KMS-11 (cell line): ENCODE measurements at regions not wholly inside any gene's neighbourhood (a gene's known extent, or its start where the extent isn't known, plus 50 kb on each side); places are given as distances from the start of the nearest gene placed in this dataset.

ENCODE experiments used
- H2AFZ ChIP-seq: fragments of 200-600 bp; sonication (generic); 2 replicates; pipeline ENCODE4 v1.6.1; 2016; ENCODE audit warnings: antibody characterized with exemption, mixed run types, low read depth
- H3K27ac ChIP-seq: fragments of 200-600 bp; sonication (generic); 2 replicates; pipeline ENCODE4 v1.6.1; 2016; ENCODE audit warnings: mild to moderate bottlenecking, mixed run types
- H3K27me3 ChIP-seq: fragments of 200-600 bp; sonication (generic); 2 replicates; pipeline ENCODE4 v1.6.1; 2017; ENCODE audit warnings: mild to moderate bottlenecking, low read depth, mixed run types, moderate library complexity; ENCODE audit not compliant: insufficient read depth
- H3K36me3 ChIP-seq: fragments of 200-600 bp; sonication (generic); 2 replicates; pipeline ENCODE4 v1.6.1; 2017; ENCODE audit warnings: mild to moderate bottlenecking, mixed run types; ENCODE audit not compliant: insufficient read depth
- H3K4me1 ChIP-seq: fragments of 200-600 bp; sonication (generic); 2 replicates; pipeline ENCODE4 v1.6.1; 2016; ENCODE audit warnings: mild to moderate bottlenecking, low read depth, mixed run types; ENCODE audit not compliant: poor library complexity, severe bottlenecking
- H3K4me2 ChIP-seq: fragments of 200-600 bp; sonication (generic); 2 replicates; pipeline ENCODE4 v1.7.0; 2016; ENCODE audit warnings: mild to moderate bottlenecking, mixed run types
- H3K4me3 ChIP-seq: fragments of 200-600 bp; sonication (generic); IDR thresholded peaks from 2 replicates; pipeline ENCODE4 v1.6.1; 2017; ENCODE audit warnings: low read depth, low read length, mixed read lengths; ENCODE audit not compliant: insufficient read depth
- H3K79me2 ChIP-seq: fragments of 200-600 bp; sonication (generic); 2 replicates; pipeline ENCODE4 v1.6.1; 2016; ENCODE audit warnings: low read depth, mixed run types; ENCODE audit not compliant: insufficient read depth
- H3K9ac ChIP-seq: fragments of 200-600 bp; sonication (generic); 2 replicates; pipeline ENCODE4 v1.6.1; 2016; ENCODE audit warnings: mild to moderate bottlenecking, mixed run types
- H4K20me1 ChIP-seq: fragments of 200-600 bp; sonication (generic); 2 replicates; pipeline ENCODE4 v1.6.1; 2016; ENCODE audit warnings: mild to moderate bottlenecking, mixed run types; ENCODE audit not compliant: insufficient read depth
- CTCF ChIP-seq: fragments of 200-600 bp; sonication (generic); conservative IDR thresholded peaks from 2 replicates; pipeline ENCODE4 v1.6.1; 2017; ENCODE audit warnings: low read depth, mild to moderate bottlenecking, antibody characterized with exemption, low read length, moderate library complexity, mixed read lengths

GRCh38 chr6:129946439-129947140 is 71.8 kb upstream of the L3MBTL3 start:
- Histone ChIP-seq H3K9ac (no peak overlapping the region), H3K4me1 (no peaks in the 10 kb centered on the region), H2AFZ (no peak overlapping the region), H3K27ac (no peak overlapping the region), H3K4me3 (no peak overlapping the region), H3K4me2 (no peak overlapping the region), H4K20me1 (no peaks in the 10 kb centered on the region), H3K36me3 (no peaks in the 10 kb centered on the region), H3K79me2 (no peaks in the 10 kb centered on the region), H3K27me3 (no peaks in the 10 kb centered on the region)
- TF ChIP-seq CTCF: no peak

- H3K9ac ChIP-seq: no peak overlapping the region
- H3K79me2 ChIP-seq: no peaks in the 10 kb centered on the region
- H3K4me3 ChIP-seq: no peak overlapping the region
- no peak overlapping the region for H3K27ac ChIP-seq
- H3K27me3 ChIP-seq: no peaks in the 10 kb centered on the region
- TF ChIP-seq CTCF: no peak
- no peak overlapping the region for H3K4me2 ChIP-seq
- H3K36me3 ChIP-seq: no peaks in the 10 kb centered on the region
- H2AFZ ChIP-seq: no peak overlapping the region
- H4K20me1 ChIP-seq: no peaks in the 10 kb centered on the region
- H3K4me1 ChIP-seq: no peaks in the 10 kb centered on the region
These were observed 74.6 kb upstream of the L3MBTL3 start for GRCh38 chr6:129943637-129944271.

GRCh38 chr6:129940454-129941195 is 77.8 kb upstream of the L3MBTL3 start:
- H3K27me3 ChIP-seq: no peaks in the 10 kb centered on the region
- H3K9ac ChIP-seq: no peak overlapping the region
- no peaks in the 10 kb centered on the region for H3K4me1 ChIP-seq
- no peak overlapping the region for H3K27ac ChIP-seq
- no peak overlapping the region for H3K4me3 ChIP-seq
- no peak for TF ChIP-seq CTCF
- H3K36me3 ChIP-seq: no peaks in the 10 kb centered on the region
- no peaks in the 10 kb centered on the region for H3K79me2 ChIP-seq
- H4K20me1 ChIP-seq: no peaks in the 10 kb centered on the region
- no peak overlapping the region for H2AFZ ChIP-seq
- H3K4me2 ChIP-seq: no peak overlapping the region

- Histone ChIP-seq H3K9ac (no peak overlapping the region), H3K4me3 (no peak overlapping the region), H2AFZ (no peak overlapping the region), H3K79me2 (no peaks in the 10 kb centered on the region), H4K20me1 (no peaks in the 10 kb centered on the region), H3K27me3 (no peaks in the 10 kb centered on the region), H3K36me3 (no peaks in the 10 kb centered on the region), H3K4me2 (no peak overlapping the region), H3K27ac (no peak overlapping the region), H3K4me1 (no peaks in the 10 kb centered on the region)
- no peak for TF ChIP-seq CTCF
These were observed 77.3 kb upstream of the TMEM244 start for GRCh38 chr6:129938249-129939020.
